ENCODE measurements at regions not wholly inside any gene's neighbourhood (a gene's known extent, or its start where the extent isn't known, plus 50 kb on each side); places are given as distances from the start of the nearest gene placed in this dataset.
A peak's percentile ranks its signal among the peaks of the same experiment; 100 is the strongest.

GRCh38 chr11:70650075-70650909 lies 252.0 kb downstream of the CTTN start:
- Mint-ChIP-seq H3K9me3 (peaks cover 0 to 6% (median 1%) of the 10 kb centered on the region in 8 donors), H3K4me3 (no peak overlapping the region), H3K27ac (no peak overlapping the region), H3K27me3 (peaks cover 4 to 8% of the 10 kb centered on the region in 2 donors), H3K4me1 (no peaks in the 10 kb centered on the region), H3K36me3 (no peaks in the 10 kb centered on the region)
- POLR2A ChIA-PET (ENCODE audit: partially characterized antibody): no interaction called here
- Histone ChIP-seq H3K36me3 (ENCODE audit: insufficient read depth, low read length) (no peaks in the 10 kb centered on the region), H3K4me1 (ENCODE audit: insufficient read depth, low read length) (no peaks in the 10 kb centered on the region), H3K4me3 (ENCODE audit: low read length in 2 of 2) (no peak overlapping the region), H3K27ac (ENCODE audit: low read depth, low read length) (no peak overlapping the region), H3K27me3 (ENCODE audit: insufficient read depth, low read length) (peaks cover under 1% of the 10 kb centered on the region), H3K9me3 (ENCODE audit: control insufficient read depth in 1 of 2, low read length in 2 of 2) (no peaks in the 10 kb centered on the region)
- DNase-seq: peak in 4 of 5 donors; percentile 3 to 31 (median 14)
- CTCF ChIA-PET (ENCODE audit: partially characterized antibody): no interaction called here
- intact Hi-C loops (cut with micrococcal nuclease): no loop called here

- CTCF ChIA-PET (ENCODE audit: partially characterized antibody): no interaction called here
- H3K4me3 Mint-ChIP-seq: no peak overlapping the region
- POLR2A ChIA-PET (ENCODE audit: partially characterized antibody): no interaction called here
- peaks cover 6 to 8% of the 10 kb centered on the region in 2 donors for H3K27me3 Mint-ChIP-seq
- no peaks in the 10 kb centered on the region for H3K36me3 Mint-ChIP-seq
- Histone ChIP-seq H3K4me3 (ENCODE audit: low read length in 2 of 2) (no peak overlapping the region), H3K4me1 (ENCODE audit: insufficient read depth, low read length) (no peaks in the 10 kb centered on the region), H3K27ac (ENCODE audit: low read depth, low read length) (no peak overlapping the region), H3K27me3 (ENCODE audit: insufficient read depth, low read length) (peaks cover 4% of the 10 kb centered on the region), H3K36me3 (ENCODE audit: insufficient read depth, low read length) (no peaks in the 10 kb centered on the region), H3K9me3 (ENCODE audit: control insufficient read depth in 1 of 2, low read length in 2 of 2) (no peaks in the 10 kb centered on the region)
- DNase-seq: no peak
- H3K4me1 Mint-ChIP-seq: no peaks in the 10 kb centered on the region
- peaks cover 0 to 6% (median 1%) of the 10 kb centered on the region in 8 donors for H3K9me3 Mint-ChIP-seq
- H3K27ac Mint-ChIP-seq: no peak overlapping the region
- intact Hi-C loops (cut with micrococcal nuclease): no loop called here
These were observed 252.7 kb downstream of the CTTN start for GRCh38 chr11:70651031-70651430.

GRCh38 chr11:70654016-70654415 lies 255.7 kb downstream of the CTTN start:
- peaks cover 4% of the 10 kb centered on the region in 2 donors for H3K27me3 Mint-ChIP-seq
- H3K4me1 Mint-ChIP-seq: peaks cover 0 to 1% (median 0%) of the 10 kb centered on the region in 4 donors
- intact Hi-C loops (cut with micrococcal nuclease): no loop called here
- ChIA-PET POLR2A (ENCODE audit: partially characterized antibody) (no interaction called here), CTCF (ENCODE audit: partially characterized antibody) (no interaction called here)
- no peaks in the 10 kb centered on the region for H3K9me3 ChIP-seq (ENCODE audit: control insufficient read depth in 1 of 2, low read length in 2 of 2)
- H3K27ac Mint-ChIP-seq: no peak overlapping the region
- no peaks in the 10 kb centered on the region for H3K4me1 ChIP-seq (ENCODE audit: insufficient read depth, low read length)
- peaks cover 0 to 6% (median 0%) of the 10 kb centered on the region in 8 donors for H3K9me3 Mint-ChIP-seq
- DNase-seq: no peak
- H3K4me3 Mint-ChIP-seq: no peak overlapping the region
- H3K27me3 ChIP-seq (ENCODE audit: insufficient read depth, low read length): peaks cover 4% of the 10 kb centered on the region
- no peak overlapping the region for H3K4me3 ChIP-seq (ENCODE audit: low read length in 2 of 2)
- no peaks in the 10 kb centered on the region for H3K36me3 ChIP-seq (ENCODE audit: insufficient read depth, low read length)
- no peak overlapping the region for H3K27ac ChIP-seq (ENCODE audit: low read depth, low read length)
- no peaks in the 10 kb centered on the region for H3K36me3 Mint-ChIP-seq

GRCh38 chr11:70655816-70656215 lies 257.5 kb downstream of the CTTN start:
- Histone ChIP-seq H3K4me1 (ENCODE audit: insufficient read depth, low read length) (no peaks in the 10 kb centered on the region), H3K9me3 (ENCODE audit: control insufficient read depth in 1 of 2, low read length in 2 of 2) (no peaks in the 10 kb centered on the region), H3K36me3 (ENCODE audit: insufficient read depth, low read length) (no peaks in the 10 kb centered on the region), H3K27ac (ENCODE audit: low read depth, low read length) (no peak overlapping the region), H3K27me3 (ENCODE audit: insufficient read depth, low read length) (peaks cover 4% of the 10 kb centered on the region), H3K4me3 (ENCODE audit: low read length in 2 of 2) (no peak overlapping the region)
- Mint-ChIP-seq H3K4me3 (no peak overlapping the region), H3K27ac (no peak overlapping the region), H3K9me3 (peaks cover 0 to 7% (median 0%) of the 10 kb centered on the region in 8 donors), H3K27me3 (peaks cover 8 to 13% of the 10 kb centered on the region in 2 donors), H3K4me1 (peaks cover 0 to 1% (median 0%) of the 10 kb centered on the region in 4 donors), H3K36me3 (no peaks in the 10 kb centered on the region)
- intact Hi-C loops (cut with micrococcal nuclease): no loop called here
- no peak for DNase-seq
- POLR2A ChIA-PET (ENCODE audit: partially characterized antibody): no interaction called here
- CTCF ChIA-PET (ENCODE audit: partially characterized antibody): no interaction called here

- POLR2A ChIA-PET (ENCODE audit: partially characterized antibody): no interaction called here
These were observed 257.9 kb downstream of the CTTN start for GRCh38 chr11:70656252-70656651.

GRCh38 chr11:70660059-70660888 lies 261.9 kb downstream of the CTTN start:
- no peaks in the 10 kb centered on the region for H3K36me3 Mint-ChIP-seq

More at GRCh38 chr11:70656252-70656651, 257.9 kb downstream of the CTTN start:
- Histone ChIP-seq H3K36me3 (ENCODE audit: insufficient read depth, low read length) (no peaks in the 10 kb centered on the region), H3K4me1 (ENCODE audit: insufficient read depth, low read length) (no peaks in the 10 kb centered on the region), H3K27ac (ENCODE audit: low read depth, low read length) (no peak overlapping the region), H3K27me3 (ENCODE audit: insufficient read depth, low read length) (peaks cover 4% of the 10 kb centered on the region), H3K4me3 (ENCODE audit: low read length in 2 of 2) (no peak overlapping the region), H3K9me3 (ENCODE audit: control insufficient read depth in 1 of 2, low read length in 2 of 2) (no peaks in the 10 kb centered on the region)
- Mint-ChIP-seq H3K4me3 (no peak overlapping the region), H3K9me3 (peaks cover 0 to 7% (median 0%) of the 10 kb centered on the region in 8 donors), H3K36me3 (no peaks in the 10 kb centered on the region), H3K4me1 (peaks cover 0 to 4% (median under 1%) of the 10 kb centered on the region in 4 donors), H3K27me3 (peaks cover 11 to 15% of the 10 kb centered on the region in 2 donors), H3K27ac (no peak overlapping the region)
- intact Hi-C loops (cut with micrococcal nuclease): no loop called here
- CTCF ChIA-PET (ENCODE audit: partially characterized antibody): no interaction called here
- DNase-seq: no peak

GRCh38 chr11:70660889-70661197 lies 262.5 kb downstream of the CTTN start:
- POLR2A ChIA-PET (ENCODE audit: partially characterized antibody): no interaction called here
- Mint-ChIP-seq H3K36me3 (no peaks in the 10 kb centered on the region), H3K27ac (no peak overlapping the region), H3K27me3 (peaks cover 22 to 26% of the 10 kb centered on the region in 2 donors), H3K9me3 (peaks cover 0 to 7% (median 0%) of the 10 kb centered on the region in 8 donors), H3K4me3 (peak overlapping the region in 2 of 8 donors; percentile 6 to 31), H3K4me1 (peaks cover 0 to 10% (median 3%) of the 10 kb centered on the region in 4 donors)
- CTCF ChIA-PET (ENCODE audit: partially characterized antibody): no interaction called here
- H3K9me3 ChIP-seq (ENCODE audit: control insufficient read depth in 1 of 2, low read length in 2 of 2): no peaks in the 10 kb centered on the region
- H3K27ac ChIP-seq (ENCODE audit: low read depth, low read length): no peak overlapping the region
- H3K36me3 ChIP-seq (ENCODE audit: insufficient read depth, low read length): no peaks in the 10 kb centered on the region
- H3K27me3 ChIP-seq (ENCODE audit: insufficient read depth, low read length): peaks cover 4% of the 10 kb centered on the region
- no peaks in the 10 kb centered on the region for H3K4me1 ChIP-seq (ENCODE audit: insufficient read depth, low read length)
- H3K4me3 ChIP-seq (ENCODE audit: low read length in 2 of 2): no peak overlapping the region
- no peak for DNase-seq
- intact Hi-C loops (cut with micrococcal nuclease): no loop called here

More at GRCh38 chr11:70660059-70660888, 261.9 kb downstream of the CTTN start:
- POLR2A ChIA-PET (ENCODE audit: partially characterized antibody): no interaction called here
- Histone ChIP-seq H3K36me3 (ENCODE audit: insufficient read depth, low read length) (no peaks in the 10 kb centered on the region), H3K27me3 (ENCODE audit: insufficient read depth, low read length) (peaks cover 7% of the 10 kb centered on the region), H3K9me3 (ENCODE audit: control insufficient read depth in 1 of 2, low read length in 2 of 2) (no peaks in the 10 kb centered on the region), H3K27ac (ENCODE audit: low read depth, low read length) (no peak overlapping the region), H3K4me1 (ENCODE audit: insufficient read depth, low read length) (no peaks in the 10 kb centered on the region), H3K4me3 (ENCODE audit: low read length in 2 of 2) (no peak overlapping the region)
- Mint-ChIP-seq H3K4me1 (peaks cover 0 to 10% (median 3%) of the 10 kb centered on the region in 4 donors), H3K27me3 (peaks cover 19 to 26% of the 10 kb centered on the region in 2 donors), H3K4me3 (no peak overlapping the region), H3K27ac (no peak overlapping the region), H3K9me3 (peaks cover 0 to 7% (median 0%) of the 10 kb centered on the region in 8 donors)
- DNase-seq: no peak
- intact Hi-C loops (cut with micrococcal nuclease): no loop called here
- CTCF ChIA-PET (ENCODE audit: partially characterized antibody): no interaction called here

Measured in CD4-positive, alpha-beta memory T cell (primary cell).